Nucleus accumbens (tissue), 56 donors: ENCODE measurements at regions not wholly inside any gene's neighbourhood (a gene's known extent, or its start where the extent isn't known, plus 50 kb on each side); places are given as distances from the start of the nearest gene placed in this dataset.
"Not testable (repeated sequence)": the region's sequence is repeated elsewhere in the genome, so short reads cannot be mapped to it uniquely, and the experiment has no call there.

Experiments
- DNase-seq, 56 donors: peaks; one replicate each; lab custom pipeline; 2025; lab: John Stamatoyannopoulos, UW

- DNase-seq = no peak
Observed at GRCh38 chr4:165810726-165811125, 62.3 kb upstream of the TLL1 start.

- no peak for DNase-seq
Observed at GRCh38 chr4:165813606-165814005, 59.4 kb upstream of the TLL1 start.

GRCh38 chr4:165814256-165815020 is 58.6 kb upstream of the TLL1 start:
- DNase-seq = no peak

- DNase-seq = not testable (repeated sequence)
Observed at GRCh38 chr4:165819126-165819525, 53.9 kb upstream of the TLL1 start.
